Stimulated activated CD4-positive, alpha-beta T cell treated with anti-CD3 and anti-CD28 coated beads, Interleukin-12 subunit alpha, Interleukin-12 subunit beta, amount 100 ng/mL, for 48 hours (primary cell): ENCODE measurements at regions not wholly inside any gene's neighbourhood (a gene's known extent, or its start where the extent isn't known, plus 50 kb on each side); places are given as distances from the start of the nearest gene placed in this dataset.
"Not testable (repeated sequence)": the region's sequence is repeated elsewhere in the genome, so short reads cannot be mapped to it uniquely, and the experiment has no call there.

Source experiments
- DNase-seq, 3 donors: peaks; one replicate each; pipeline ENCODE4 v3.0.0-alpha.2; 2020; ENCODE audit warnings: low read depth in 2 of 3, low spot score in 1 of 3

DNA sequence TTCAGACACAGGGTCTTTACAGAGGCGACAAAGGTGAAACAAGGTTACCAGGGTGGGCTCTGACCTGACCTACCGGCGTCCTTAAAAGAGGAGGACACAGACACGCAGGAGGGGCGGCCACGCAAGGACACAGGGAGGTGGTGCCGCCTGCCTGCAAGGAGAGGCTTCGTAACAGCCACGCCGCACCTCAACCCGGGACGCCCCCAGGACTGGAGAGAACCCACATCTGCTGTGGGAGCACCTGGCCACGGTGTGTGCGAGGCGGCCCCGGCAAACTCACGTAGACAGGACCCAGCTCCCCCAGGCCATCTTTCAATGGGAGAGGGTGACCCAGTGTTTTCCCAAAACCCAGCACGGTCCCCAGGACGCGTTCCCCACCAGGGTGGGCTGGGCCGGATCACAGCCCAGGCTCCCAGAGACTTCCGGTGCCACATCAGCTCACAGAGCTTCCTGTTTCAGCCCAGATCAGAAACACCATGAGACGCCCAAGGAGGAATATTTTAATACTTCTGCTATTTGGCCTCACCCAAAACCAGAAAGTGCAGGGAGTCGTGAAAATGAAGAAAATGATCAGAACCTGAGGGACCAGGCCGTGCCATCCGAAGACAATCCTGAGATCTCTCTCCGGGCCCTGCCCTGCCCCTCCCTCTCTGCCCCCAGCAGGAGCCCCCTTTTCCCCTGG, 5417.4 kb upstream of the TPTE start:
- DNase-seq = not testable (repeated sequence)

DNA sequence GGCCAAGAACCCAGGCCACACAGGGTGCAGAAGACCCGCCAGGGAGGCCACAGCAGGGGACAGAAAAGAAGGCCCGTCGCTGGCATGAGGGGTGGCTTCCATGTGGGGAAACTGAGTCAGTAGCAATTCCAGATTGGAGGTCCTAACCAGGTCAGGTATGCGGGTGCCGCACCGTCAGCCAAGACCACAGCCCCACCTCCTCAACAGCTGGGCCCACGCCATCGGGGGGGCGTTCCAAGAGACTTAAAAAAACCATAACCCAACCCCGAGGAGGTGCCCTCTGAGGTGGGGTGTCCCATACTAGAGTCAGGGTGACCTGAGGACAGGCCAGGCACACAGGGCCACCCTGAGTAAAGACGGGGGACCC, 5416.8 kb upstream of the TPTE start:
- DNase-seq = not testable (repeated sequence)

GRCh38 chr21:5105939-5106708, 5415.3 kb upstream of the TPTE start:
- DNase-seq = peak in 2 of 3 donors; percentile 40 to 49

GRCh38 chr21:5106767-5107464, 5414.5 kb upstream of the TPTE start:
- DNase-seq = not testable (repeated sequence)

DNA sequence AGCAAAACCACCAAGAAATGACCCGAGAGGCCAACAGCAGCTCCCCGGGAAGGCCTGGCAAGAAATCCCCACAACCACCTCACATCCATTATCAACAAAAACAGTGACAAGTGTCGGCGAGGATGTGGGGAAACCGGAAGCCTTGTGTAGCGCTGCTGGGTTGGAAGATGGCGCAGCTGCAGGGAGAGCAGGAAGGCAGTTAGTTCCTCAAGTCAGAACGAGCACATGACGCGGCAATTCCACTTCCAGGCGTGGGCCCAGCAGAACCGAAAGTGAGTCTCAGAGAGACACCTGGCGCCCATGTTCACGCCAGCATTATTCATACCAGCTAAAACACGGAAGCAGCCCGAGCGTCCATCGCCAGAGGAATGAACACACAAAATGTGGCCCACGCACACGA, 5413.7 kb upstream of the TPTE start:
- not testable (repeated sequence) for DNase-seq

DNA sequence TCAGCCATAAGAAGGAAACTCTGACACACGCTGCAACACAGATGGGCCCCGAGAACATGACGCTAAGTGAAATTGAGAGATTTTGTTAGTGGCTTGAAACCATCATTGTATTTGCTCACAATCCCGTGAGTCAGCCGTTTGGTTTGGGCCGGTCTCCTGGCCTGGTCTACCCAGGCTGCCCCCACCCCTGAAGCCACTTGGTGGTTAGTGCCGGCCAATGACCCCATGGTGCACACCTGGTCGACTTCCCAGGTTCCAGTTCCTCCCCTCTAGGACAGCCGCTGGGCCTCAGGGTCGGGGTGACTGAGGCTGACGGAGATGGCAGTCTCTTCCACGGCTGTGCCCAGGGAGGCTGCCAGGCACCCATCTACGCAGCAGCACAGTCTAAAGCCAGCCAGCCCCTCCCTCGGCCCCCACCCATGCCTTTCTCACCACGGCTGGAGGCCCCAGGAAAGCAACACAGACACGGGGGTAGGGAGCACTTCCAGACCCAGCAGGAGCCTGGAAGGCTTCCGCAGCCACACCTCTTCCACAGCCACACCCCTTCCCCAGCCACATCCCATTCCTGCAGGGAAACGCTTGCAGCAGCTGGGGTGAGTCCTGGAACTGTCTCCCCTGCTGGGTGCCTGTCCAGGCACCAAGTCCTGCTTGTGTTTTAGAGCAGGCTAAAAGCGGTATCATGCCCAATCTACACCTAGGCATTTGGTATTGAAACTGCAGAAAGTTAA, 5413.2 kb upstream of the TPTE start:
- DNase-seq = not testable (repeated sequence)

- DNase-seq = not testable (repeated sequence)
Measured at GRCh38 chr21:5111197-5111596, 5410.2 kb upstream of the TPTE start.

DNA sequence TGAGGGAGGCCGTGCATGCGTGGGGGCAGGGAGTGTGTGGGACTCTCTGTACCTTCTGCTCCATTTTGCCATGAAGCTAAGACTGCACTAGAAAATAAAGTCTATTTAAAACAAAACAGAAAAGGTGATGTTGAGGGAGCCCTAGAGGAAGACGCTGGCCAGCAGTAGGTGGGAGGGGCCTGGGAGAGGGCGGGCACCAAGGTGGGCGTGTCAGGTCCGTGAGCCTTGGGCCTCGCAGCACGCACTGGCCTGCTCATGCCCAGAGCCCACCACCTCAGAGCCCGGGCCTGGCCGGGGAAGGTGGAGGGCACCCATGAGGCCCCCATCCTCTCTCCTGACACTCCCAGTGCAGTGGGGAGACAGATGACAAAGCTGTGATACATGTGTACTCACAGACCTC, 5408.3 kb upstream of the TPTE start:
- DNase-seq = not testable (repeated sequence)

GRCh38 chr21:5114468-5114867, 5406.9 kb upstream of the TPTE start:
- DNase-seq = not testable (repeated sequence)

DNA sequence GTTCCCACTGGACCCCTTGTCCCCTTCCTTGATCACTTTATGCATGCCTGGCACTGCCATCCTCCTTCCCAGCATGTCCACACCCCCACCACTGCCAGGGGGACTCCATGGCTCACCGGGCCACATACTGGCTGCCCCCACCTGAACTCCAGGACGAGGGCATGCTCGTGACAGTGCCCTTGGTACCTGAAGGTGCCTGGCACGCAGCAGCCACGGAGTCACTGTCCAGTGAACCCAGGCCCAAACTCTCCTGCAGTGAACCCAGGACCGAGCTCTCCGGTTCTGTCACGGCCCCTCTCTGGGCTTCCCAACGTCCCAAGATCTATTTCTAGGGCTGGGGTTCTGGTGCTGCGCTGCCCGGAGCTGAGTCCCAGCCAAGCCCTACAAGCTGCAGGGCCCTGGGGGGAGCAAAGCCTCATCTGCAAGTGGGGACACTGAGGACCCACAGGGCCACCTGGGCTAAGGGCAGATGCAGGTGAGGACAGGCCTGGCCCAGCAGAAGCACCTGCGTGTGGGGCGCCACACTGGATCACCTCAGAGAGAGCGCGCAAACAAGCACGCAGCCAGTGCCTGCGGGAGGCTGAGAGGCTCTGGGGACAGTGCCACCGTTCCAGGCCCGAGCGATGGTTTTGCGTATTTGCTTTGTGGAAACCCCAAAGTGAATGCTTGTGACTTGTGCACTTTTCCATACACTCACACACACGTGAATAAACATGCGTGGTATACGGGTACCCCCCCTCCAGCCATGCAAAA, 5406.3 kb upstream of the TPTE start:
- not testable (repeated sequence) for DNase-seq

GRCh38 chr21:5115646-5116343, 5405.6 kb upstream of the TPTE start:
- not testable (repeated sequence) for DNase-seq

DNA sequence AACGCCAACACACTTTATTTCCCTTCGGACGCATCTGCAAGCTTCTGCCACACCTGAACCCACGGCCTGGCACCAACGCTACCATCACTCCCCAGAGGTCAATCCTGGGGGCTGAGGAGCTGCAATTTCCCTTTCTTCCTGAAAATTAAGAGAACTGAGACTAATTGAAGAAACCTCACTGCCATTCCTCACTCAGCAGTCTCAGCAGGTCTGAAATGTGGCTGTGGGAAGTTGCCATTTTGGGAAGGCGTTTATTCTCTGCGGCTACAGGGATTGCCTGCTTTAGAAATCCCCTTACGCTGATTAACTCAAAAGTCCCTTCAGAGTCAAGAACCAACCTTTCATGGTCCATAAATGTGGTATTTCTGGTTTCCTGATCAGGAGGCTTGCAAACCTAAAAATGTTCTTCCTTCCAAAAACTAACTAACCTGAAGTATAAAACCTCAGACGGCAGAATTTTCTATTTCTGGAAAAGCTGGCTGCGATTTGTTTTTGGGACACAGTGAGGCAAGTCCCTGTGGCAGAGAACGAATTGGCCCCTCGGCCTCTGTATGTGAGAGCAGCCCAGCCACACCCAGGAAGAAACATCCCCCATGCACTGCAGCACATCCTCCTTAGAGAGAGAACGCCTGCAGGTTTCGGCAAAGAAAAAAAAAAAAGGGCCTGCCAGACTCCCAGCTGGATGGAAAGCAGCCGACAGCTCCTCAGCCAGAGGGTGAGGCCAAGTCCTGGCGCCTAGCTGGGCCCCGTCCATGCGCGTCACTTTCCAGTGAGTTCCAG, 5404.8 kb upstream of the TPTE start:
- not testable (repeated sequence) for DNase-seq

- not testable (repeated sequence) for DNase-seq
Measured at GRCh38 chr21:5117135-5117534, 5404.2 kb upstream of the TPTE start.

DNA sequence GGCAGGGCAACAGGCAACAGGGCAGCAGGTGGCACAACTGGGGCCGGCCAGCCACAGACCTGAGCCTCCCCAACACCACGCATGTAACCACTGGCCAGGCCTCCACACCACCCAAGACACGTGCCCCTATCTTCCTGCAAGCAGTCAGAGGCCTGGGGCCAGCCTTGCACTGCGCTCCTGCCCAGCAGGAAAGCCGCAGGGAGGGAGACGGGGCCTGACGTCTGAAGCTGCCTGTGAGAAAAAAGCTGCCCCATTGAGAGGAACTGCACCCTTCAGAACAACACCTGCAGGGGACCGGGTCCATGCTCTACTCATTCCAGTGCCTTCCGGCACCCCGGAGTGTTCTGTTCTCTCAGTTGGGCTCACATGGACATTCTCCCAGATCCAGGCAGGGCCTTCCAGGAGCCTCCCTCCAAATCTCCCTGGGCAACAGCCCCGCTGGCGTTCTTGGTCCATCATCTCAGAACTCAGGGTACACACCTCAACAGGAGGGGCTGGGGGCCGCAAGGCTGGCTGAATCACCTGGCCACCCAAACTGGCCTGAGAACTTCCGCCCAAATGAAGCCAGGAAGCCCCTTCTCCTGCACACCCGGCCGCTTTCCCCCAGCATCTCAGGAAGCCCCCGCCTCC, 5403.6 kb upstream of the TPTE start:
- not testable (repeated sequence) for DNase-seq

DNA sequence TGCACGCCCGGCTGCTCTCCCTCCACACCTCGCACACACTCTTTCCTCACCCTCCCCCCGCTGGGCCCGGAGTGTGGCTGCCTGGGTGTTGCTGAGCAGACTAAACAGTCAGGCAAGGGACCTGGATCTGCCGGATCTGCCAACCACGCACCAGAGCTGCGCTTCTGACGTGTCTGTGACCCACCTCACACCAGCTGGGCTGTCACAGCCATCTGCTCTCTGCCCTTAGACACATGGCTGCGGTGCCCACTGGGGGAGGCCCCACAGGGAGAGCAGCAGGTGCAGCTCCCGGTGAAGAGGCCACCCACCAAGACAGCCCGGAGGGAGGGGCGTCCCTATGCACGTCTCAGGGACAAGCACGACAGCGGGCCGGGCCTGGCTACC, 5403.1 kb upstream of the TPTE start:
- peak in 1 of 3 donors; percentile 43 for DNase-seq

- DNase-seq = not testable (repeated sequence)
Measured at GRCh38 chr21:5119179-5119578, 5402.2 kb upstream of the TPTE start.

DNA sequence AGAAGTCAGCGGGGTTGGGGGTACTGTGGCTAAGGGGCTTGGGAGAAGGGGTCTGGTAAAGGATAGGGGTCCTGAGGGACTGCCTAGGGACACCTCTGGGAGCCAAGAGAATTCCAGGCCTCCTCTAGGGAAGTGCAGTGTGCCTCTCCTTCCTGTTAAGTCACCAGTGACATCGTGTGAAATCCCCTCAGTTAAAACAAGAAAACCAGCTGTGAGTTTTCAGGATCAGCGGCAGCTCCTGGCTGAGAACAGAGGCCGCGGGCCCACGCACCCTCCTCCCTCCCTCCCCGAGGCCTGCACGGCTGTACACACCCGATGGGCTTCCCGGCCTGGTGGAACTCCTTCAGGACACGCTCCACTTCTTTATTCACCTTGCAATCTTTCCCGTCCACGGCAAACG, 5400.0 kb upstream of the TPTE start:
- DNase-seq = not testable (repeated sequence)

- DNase-seq = not testable (repeated sequence)
Measured at GRCh38 chr21:5121849-5122248, 5399.5 kb upstream of the TPTE start.

DNA sequence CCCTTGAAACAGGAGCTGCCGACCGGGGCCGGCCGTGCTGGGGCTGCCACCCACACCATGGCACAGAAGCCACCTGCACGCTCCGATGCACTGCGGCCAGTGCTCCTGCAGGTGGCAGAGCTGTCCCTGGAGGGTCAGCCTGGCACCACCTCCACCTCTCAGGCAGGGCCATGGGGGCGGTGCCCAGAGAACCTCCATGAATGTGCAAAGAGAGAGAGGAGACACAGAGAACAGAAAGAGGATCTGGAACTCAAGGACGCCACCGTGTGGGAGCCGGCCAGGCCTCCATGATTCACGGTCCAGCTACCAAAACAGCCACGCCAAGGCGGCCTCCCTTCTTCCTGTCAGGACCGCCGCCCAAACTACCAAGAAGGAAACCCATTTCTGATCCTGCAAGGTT, 5397.7 kb upstream of the TPTE start:
- peak; percentile 65 to 71 (median 68) for DNase-seq
